GM19023 (cell line): ENCODE measurements at regions not wholly inside any gene's neighbourhood (a gene's known extent, or its start where the extent isn't known, plus 50 kb on each side); places are given as distances from the start of the nearest gene placed in this dataset.

Experiments used
- ATAC-seq: cut with Tn5 transposase; IDR thresholded peaks from one replicate; pipeline ENCODE4 v1.9.1; 2021; ENCODE audit warnings: mild to moderate bottlenecking, moderate library complexity; ENCODE audit not compliant: unreplicated experiment

DNA sequence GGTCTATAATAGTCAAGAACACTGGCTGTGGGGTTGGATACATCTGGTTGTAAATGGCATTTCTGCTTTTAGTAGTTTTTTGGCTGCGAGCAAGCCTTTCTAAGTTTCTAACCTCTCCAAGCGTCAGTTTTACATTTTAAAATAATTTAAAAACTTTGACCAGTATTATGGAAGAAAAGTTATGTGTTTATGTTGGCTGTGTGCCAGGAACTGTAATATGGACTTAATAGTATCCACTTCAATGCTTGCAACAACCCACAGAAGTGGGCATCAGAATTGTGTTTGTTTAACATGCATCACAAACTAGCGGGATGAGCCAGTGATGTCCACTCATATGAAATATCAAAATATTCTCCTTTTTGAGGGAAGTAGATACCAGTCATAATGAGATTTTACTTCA, 844.2 kb downstream of the JRKL start:
- ATAC-seq, result no peak

DNA sequence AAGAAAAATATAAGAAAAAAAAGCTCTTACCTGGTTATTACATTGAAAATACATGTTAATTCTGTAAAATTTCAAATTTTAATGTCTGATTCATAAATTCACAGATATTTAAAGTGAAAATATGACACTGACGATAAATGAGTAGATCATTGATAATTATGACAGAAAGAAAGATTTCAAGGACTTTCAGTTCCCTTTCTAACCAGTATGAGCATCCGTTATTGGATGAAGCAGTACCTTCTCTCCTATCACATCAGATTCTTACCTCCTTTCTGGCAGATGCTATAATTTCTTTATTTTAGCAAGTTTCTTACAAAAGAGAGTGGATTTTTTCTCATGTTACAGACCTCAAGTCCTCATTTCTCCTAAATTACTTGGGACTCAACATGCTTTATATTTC, 847.3 kb downstream of the JRKL start:
- no peak for ATAC-seq

DNA sequence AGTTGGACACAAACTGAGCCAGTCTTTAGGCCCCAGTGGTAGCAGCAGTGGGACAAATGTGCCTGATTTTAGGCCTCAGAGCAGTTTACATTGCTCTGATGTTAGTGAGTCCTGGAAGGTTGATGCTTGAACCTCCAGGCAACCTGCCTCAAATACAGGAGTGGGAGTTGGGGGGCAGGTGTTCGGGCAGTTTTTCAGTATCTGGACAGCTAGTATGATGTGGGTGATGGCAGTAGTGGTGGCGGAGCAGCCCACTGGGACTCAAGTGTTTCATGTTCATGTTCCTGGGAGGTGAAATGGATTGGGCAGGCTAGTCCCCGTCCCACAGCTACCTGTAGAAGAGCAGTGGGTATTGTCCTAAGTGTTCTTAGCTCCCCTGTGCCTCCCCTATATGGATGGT, 857.8 kb downstream of the JRKL start:
- ATAC-seq, result no peak

DNA sequence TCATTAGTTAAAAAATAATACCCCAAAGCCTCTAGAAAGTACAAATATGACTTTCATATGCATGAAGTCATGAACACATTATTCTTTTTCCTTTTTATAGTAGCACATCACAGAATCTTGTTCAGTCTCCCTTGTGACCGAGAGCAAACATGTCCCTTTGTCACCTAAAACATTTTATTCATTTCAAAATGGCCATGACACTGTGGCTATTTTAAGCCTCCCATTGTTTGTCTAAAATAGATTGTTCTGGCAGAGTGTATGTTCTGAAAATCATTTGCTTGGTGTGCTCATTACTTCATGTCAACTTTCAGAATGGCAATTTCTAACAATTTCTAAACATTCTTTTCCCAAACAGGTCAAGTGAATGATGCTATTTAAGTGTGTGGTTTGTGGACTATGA, 865.0 kb downstream of the JRKL start:
- ATAC-seq, result no peak

DNA sequence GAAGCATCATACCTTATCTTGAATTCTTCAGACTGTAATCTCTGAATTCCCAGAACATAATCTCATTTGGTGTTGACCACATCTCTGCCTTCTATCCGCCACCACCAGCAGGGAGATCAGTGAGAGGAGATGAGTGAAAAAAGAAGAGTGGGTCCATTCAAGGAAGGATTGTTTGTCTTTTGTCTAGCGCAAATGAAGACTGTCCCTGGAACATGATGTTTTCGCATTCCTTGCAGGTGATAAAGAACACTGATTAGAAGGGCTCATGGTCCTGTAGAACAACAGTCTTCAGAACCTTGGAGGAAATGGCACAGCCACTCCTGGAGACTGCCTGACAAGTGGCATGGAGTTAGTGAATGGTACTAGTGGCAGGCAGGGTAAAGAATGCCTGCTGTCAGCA, 869.6 kb downstream of the JRKL start:
- ATAC-seq, result no peak

DNA sequence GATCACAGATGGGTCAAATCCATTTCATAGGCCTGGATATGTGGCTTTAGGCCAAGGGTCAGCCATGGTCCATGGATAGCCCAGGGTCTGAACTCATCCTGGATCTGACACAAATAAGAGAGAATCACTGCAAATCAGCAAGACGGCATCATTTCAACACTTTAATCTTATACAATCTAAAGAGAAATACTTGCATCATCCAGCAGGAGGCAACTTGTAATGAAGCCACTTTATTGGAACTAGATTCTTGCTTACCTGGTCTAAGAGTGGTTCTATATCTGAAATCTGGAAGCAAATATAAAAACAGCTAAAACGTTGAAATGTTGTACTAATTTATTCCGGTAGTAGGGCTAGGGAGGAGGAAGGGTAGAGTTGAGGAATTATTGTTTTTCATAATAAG, 870.1 kb downstream of the JRKL start:
- no peak for ATAC-seq

DNA sequence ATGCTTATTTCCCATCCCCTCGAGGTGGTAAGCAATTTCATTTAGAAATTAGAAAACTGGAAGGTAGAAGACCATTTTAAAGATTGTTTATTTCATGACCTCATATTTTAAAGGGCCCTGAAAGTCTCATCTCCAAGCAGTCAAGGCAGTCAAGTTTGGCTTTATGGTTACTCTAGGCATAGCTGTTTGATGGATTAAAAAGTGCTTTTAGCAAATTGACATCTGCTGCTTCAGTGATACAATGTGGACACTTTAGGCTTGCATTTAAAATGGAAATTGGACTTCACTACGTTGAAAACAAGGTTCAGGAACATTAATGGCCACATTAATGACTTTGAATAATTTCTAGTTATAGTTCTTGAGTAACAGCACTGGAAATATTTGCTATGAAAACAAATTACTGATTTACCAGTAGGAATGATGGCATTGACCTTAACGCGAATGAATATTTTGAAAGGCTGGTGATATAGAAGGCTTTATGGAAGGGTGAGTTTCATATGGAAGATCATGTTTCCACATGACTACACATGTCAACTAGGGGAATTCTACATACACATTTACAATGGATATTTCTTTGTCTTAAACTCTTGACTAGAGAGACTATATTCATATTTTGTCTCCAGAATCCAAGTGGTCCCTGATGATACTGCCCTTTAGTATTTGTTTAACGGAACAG, 873.5 kb downstream of the JRKL start:
- no peak for ATAC-seq

DNA sequence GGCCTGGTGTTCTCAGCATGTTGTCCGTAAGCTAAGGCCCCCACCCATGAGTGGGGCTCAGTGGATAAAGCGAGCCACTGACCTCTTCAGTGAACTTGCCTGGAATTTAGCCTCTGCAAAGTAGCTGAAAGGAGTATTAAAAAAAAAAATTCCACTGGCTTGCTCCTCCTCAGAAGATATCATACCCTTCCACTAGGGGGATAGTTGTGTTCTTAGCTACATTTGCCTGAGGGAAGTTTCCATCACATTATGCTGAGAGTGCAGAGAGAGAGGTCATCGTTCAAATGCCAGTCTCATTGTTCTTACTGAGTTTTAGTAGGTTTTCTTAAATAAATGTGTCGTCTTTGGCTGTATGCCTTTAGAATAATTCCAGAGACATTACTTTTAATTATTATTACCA, 879.7 kb downstream of the JRKL start:
- no peak for ATAC-seq

DNA sequence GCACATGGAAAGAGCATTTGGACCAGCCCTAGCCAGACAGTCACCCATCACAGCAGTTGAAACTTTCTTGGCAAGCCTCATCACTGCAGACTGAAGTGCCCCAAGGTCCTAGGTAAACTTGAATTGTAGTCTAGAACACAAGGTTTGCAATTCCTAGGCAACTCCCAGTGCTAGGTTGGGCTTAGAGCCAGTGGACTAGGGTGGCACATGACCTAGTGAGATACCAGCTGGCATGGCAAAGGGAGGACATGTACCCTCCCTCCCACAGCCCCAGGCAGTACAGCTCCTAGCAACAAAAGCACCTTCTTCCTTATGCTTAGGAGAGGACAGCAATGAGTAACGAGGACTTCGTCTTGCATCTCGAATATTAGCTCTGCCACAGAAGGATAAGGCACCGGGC, 889.5 kb downstream of the JRKL start:
- ATAC-seq, result no peak

DNA sequence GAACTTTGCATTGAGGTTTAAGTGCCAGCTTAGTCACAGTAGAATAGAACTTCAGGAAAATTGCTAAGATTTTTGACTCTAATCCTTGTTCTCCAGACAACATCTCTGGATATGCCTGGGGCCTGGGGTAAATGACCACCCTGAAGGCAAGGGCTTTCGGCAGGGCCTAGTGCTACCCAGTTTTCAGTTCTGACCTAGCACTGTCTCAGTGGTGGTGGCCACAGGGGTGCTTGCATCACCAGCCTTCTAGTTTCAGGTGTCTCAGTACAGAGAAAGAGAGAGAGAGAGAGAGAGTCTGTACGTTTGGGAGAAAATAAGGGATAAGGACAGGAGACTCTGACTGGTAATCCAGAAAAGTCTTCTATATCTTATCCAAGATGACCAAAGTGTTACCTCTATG, 890.5 kb downstream of the JRKL start:
- no peak for ATAC-seq

DNA sequence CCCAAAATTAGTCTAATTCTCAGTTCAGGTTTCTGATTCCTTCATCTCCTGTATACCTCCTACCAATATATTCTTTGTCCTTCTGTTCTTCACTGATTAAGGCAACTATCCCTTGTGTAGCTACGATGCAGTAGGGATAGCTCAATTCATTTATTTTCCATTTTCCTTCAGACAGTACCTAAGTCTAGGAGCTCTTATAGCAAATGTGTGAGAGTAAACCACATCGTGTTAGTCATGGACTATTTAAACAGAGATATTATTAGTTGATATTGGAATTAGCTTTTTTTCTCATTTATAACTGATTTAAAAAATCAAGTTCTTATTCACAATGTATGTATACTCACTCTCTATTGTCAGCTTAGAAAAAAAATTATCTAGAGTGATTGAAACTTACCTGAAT, 900.0 kb downstream of the JRKL start:
- ATAC-seq, result no peak

DNA sequence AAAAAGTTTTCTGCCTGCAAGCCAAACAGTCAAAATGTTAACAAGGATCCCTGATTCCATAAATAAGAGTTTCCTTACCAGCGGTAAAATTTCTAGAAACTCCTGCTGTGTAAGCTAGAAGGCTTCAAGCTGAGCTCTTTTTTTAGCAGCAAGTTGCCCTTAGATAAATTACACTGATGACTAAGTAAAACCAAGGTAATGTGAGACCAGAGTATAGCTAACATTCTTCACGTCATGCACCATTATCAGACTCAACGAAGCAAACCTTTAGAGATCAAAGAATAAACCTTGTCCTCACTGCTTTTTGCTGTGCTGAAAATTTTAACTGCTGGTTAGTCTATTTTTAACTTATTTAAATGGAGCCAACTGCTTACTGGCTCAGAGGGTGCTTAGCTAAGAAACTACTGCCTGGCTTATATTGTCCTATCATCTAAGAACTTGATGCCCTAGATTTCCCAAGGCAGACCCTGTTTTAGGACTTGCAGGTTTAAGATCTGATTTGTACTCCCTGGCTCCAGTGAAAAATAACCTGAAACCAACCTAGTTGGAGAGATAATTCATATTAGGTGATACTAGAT, 900.7 kb downstream of the JRKL start:
- ATAC-seq, result no peak

DNA sequence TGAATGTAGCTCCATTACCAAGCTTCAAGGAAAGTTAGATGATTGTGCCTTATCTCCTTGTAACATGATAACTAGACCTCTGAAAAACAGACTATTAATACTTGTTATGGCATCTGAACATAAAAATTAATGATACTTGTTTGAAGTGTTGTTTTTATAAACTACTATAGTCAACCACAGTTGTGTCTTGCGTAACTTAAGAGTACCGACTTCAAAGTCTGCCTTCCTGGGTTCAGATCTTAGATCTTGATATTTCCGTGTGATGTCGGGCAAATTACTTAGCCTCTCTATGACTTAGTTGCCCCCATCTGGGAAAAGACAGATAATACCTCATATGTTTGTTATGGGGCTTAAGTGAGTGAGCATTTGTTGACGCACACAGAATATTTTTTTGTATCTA, 906.5 kb downstream of the JRKL start:
- no peak for ATAC-seq

DNA sequence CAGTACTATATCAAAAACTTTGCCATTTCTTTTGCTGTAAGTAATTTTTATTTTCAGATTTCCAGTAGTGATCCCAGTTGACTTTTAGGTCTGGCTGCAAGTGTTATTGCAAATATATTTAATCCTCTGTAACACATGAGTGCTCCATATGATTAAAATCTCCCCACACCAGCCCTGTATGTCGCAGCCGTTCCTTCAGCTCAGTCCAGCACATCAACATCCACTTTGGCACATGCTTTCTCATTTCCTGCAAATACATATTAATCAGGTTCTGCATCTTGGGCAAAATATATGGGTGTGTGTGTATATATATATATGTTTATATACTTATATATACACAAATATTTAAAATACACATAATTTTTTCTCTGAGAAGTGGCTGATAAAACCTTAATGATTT, 919.5 kb downstream of the JRKL start:
- no peak for ATAC-seq

DNA sequence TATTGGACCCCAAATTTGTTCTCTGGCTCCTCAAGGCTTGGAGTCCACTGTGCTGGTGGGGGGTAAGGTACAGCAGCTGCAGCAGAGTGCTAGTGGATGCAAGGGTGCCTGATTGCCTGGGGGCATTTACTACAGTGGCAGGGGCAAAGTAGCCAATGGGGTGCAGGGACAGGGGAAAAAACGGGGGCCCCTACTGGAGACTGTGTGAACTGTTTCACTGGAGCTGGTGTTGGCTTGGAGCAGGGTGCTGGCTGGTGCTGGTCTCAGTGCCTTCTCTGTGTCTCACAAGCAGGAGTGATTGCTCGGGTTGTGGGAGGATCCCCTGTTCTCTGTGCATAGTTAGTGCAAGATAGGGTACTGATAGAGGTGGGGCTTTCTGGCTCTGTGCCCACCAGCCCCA, 935.9 kb downstream of the JRKL start:
- ATAC-seq, result no peak

DNA sequence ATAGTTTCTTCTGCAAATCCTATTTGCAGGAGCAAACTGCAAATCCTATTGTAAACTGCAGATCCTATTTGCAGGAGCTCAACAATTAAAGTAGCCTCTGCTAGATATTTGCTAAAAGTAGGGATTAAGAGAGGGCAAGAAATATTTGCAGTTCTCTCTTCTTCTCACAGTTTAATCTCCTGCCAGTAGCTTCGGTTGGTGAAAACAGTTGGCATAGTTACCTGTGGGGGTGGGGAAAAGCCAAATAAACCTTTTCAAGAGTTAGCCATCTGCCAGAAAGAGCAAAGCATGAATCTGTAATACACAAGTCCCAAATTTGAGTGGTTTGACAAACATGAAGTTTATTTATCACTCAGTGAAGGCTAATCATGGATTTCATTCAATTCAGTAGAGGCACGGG, 942.5 kb downstream of the JRKL start:
- ATAC-seq, result no peak

DNA sequence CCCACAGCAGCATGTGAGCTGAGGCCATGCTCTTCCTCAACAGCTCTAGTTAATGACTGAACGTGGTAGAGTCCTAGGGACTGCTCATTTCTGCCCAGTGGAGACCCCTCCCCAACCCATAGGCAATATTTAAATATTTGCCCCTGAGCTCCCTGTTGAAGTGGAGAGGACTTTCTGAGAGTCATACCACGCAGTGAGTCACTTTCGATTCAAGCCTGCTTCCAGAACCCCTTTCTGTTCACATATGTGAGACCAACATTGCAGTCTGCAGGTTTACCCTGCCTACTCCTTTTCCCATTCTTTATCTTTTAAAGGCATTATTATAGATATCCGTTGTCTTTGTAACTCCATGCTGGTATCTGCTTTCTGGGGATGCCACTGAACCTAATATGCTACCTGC, 946.3 kb downstream of the JRKL start:
- no peak for ATAC-seq

DNA sequence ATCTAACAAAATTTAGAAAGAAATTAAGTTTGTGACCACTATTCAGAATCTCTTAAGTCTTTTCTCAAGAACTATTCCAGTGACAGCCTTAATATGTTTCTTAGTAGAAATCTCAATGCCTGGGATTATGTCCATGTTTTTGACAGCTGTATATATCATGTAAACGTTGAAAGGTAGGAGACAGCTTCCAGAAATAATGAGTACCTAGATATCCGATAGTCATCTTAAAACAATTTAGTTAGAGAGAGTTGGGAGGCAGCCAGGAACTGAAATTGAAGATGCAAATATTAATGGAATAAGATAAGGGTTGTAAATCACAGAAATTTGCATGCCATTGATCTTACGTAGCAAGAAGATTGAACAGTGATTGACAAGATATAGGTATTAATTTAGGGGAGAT, 955.2 kb downstream of the JRKL start:
- ATAC-seq, result no peak

DNA sequence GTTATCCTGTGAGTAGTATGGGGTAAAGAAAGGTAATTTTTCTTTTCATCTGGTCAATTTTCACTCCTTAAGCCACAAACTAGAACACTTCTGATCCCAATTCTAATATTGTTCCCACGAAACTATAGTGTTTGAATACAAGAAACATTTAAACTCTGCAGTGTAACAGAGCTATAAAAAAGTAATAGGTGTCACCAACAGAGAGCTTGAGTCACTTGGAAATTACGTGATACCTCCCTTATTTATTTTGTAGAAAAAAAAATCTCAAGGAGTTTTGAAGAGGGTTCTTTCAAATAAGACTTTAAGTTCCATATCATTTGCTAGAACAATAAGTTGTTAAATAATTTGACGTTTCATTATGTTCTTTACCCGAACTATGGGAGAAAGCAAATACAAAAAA, 959.4 kb downstream of the JRKL start:
- no peak for ATAC-seq

DNA sequence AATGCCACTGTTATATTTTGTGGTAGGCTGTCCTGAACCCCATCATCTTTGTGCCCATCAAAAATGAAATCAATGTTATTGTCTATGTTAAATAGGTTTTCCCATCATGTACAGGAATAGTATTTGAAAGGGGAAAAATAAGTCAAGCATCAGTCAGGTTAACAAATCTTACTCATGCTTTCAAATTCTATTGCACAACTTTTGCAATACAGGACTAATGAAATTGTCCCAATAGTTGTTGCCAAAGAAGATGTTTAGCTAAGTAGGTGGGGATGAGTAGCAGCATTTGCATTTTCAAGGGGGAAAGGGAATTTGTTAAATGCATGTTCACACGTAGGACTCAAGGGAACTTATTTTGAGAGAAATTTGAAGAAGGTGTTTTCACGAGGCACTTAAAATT, 962.1 kb downstream of the JRKL start:
- no peak for ATAC-seq

DNA sequence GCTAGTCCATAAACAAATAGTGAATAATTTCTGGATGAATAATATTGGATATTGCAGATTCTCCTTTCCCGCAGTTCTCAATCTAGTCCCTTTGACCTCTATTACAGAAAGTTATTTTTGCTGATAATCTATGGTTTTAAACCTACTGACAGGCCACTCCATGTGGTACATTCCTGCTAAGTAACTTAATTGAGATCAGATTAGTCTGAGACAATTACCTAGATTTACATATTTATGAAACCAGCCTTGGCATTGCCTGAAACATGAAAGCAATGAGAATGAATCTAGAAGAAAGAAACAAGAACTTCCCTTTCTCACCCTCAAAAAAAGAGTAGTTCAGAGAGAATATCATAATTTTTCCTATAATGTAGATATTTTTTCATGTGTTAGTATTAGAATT, 964.2 kb downstream of the JRKL start:
- no peak for ATAC-seq

DNA sequence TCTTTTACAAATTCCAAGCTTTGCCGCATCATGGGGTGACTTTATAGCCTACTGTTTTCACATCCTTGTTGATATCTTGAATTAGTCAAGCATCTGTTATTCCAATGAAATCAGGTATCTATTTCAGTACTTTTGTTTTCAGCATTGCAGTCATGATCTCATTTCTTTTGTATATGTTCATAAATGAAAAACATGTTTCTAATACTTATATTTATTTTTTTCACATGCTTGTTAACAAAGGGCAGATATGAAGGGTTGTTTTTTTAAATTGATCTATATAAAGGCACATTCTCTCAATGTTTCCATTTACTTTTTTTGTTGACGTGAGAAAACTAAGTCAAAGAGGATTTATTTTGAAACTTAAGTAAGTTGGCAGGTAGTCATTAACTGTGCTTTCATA, 964.8 kb downstream of the JRKL start:
- ATAC-seq, result no peak

DNA sequence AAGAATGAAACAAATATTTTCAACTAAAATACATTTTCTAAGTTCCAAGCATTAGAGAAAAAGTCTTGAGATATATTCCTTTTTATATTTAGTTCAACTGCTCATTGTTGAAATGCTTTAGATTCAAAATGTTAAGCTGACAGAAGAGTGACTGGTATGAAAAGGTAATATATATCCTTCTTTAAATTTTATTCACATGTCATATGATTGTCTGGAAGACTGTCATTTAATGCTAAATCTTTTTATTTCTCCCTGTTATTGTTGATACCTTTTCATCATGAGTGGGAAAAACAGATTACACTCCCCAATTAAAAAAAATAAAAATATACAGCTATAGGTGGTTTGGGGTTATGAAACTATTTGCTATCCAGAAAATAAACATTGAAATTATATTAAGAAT, 965.4 kb downstream of the JRKL start:
- ATAC-seq, result no peak
